SK-N-MC (cell line): ENCODE measurements at regions not wholly inside any gene's neighbourhood (a gene's known extent, or its start where the extent isn't known, plus 50 kb on each side); places are given as distances from the start of the nearest gene placed in this dataset.

ENCODE experiments used
- EZH2 ChIP-seq: fragments of 200-600 bp; sonication (generic); IDR thresholded peaks from one replicate; pipeline ENCODE4 v1.6.1; 2017; ENCODE audit warnings: antibody characterized with exemption
- POLR2AphosphoS5 ChIP-seq: IDR thresholded peaks from 2 replicates; pipeline ENCODE4 v1.6.1; 2012; ENCODE audit warnings: mild to moderate bottlenecking, low read depth, low read length, borderline replicate concordance

- TF ChIP-seq POLR2AphosphoS5 (no peak), EZH2 (no peak)
Observed at GRCh38 chr19:27929399-27929798, 1283.6 kb downstream of the UQCRFS1 start.
